Fibroblast of skin of abdomen (primary cell): ENCODE measurements at regions not wholly inside any gene's neighbourhood (a gene's known extent, or its start where the extent isn't known, plus 50 kb on each side); places are given as distances from the start of the nearest gene placed in this dataset.
A peak's percentile ranks its signal among the peaks of the same experiment; 100 is the strongest.
"Not testable (repeated sequence)": the region's sequence is repeated elsewhere in the genome, so short reads cannot be mapped to it uniquely, and the experiment has no call there.

ENCODE experiments used
- DNase-seq: peaks from one replicate; pipeline ENCODE4 v3.0.0-alpha.2; 2013

- no peak for DNase-seq
Observed at GRCh38 chr1:21385022-21385421, 54.9 kb upstream of the NBPF3 start.

DNA sequence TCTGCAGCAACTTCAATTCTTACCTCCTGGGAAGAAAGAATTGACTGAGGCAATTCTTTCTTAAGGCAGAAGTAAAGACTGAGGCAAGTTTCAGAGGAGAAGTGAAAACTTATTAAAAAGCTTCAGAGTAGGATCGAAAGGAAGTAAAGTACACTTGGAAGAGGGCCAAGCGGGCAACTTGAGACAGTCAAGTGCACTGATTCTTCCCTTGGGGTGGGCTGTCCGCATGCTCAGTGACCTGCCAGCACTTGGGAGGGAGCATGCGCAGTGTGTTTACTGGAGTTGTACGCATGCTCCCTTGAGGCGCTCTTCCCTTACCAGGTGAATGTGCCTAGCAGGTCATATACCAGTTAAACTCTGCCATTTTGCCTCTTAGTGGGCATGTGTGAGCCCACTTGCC, 55.3 kb upstream of the NBPF3 start:
- DNase-seq = no peak

DNA sequence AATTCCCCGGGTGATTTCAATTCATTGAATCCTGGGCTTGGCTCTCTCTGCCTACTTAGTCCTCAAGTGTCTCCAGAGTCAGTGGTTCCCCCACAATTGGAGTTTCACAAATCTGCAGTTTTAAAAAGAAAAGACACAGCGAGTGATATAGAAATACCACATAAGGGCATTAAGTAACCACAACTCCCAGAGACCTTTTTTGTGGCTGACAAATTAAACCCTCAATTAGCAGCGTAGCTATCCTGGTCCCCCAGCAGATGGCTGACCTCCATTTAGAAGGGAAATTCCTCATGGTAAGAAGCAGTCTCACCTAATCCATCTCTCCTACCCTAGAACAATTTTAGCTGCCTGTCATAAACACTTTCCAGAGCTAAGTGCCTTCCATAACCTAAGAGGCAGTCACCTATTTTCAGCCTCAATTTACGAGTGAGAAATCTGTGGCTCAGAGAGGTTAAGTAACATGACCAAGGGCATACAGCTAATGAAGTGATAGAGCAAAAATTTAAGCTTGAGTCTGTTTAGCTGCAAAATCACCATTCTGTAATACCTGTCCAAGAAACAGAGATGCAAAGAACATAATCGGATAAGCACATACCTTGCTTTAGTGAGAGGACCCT, 56.0 kb upstream of the NBPF3 start:
- DNase-seq = no peak

DNA sequence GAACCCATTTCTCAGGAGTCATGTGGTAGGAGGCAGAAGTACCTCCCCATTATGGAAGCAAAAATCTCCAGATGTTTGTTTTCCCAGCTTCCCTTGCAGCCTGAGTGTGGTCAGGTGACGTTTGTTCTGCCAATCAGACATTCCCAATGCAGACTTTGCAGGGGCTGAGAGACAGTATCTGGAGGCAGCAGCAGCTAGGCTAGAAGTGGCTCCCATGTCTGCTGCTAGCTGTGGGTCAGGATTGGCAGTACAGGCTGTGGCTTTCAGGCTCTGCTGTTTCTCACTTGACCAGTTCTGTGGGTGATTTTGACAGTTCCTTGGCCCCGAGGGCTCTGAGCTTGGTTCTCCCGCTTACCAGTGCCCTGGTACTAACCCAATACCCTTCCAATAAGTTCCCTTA, 58.6 kb upstream of the NBPF3 start:
- no peak for DNase-seq

DNA sequence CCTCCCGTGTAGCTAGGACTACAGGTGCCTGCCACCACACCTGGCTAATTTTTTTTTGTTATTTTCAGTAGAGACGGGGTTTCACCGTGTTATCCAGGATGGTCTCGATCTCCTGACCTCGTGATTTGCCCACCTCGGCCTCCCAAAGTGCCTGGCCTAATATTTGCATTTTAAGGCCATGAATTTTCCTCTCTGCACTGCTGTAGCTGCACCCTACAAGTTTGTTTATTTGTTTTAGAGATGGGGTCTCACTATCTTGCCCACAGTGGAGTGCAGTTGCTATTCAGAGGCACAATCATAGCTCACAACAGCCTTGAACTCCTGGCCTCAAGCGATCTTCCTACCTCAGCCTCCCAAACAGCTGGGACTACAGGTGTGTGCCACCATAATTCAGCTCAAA, 59.8 kb upstream of the NBPF3 start:
- not testable (repeated sequence) for DNase-seq

DNA sequence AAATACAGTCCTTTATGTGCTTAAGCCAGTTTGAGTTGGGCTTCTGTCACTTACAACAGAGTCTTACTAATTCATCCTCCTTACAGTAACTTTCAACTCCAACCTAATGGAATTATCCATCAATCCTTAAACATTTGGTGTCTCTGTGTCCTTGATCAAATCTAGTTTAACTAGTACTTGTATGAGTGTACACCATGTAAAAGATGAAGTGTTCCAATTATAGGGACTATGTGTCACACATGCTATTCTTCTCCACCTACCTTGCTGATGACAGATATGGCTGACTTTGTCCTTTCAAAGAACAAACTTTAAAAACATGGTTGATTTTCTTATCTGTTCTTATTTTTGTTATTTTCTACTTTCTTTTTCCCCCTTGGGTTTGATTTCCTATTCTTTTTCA, 60.4 kb upstream of the NBPF3 start:
- DNase-seq = no peak

GRCh38 chr1:21378705-21379494, 61.0 kb upstream of the NBPF3 start:
- DNase-seq = no peak

GRCh38 chr1:21372383-21372782, 67.6 kb upstream of the NBPF3 start:
- DNase-seq = no peak

DNA sequence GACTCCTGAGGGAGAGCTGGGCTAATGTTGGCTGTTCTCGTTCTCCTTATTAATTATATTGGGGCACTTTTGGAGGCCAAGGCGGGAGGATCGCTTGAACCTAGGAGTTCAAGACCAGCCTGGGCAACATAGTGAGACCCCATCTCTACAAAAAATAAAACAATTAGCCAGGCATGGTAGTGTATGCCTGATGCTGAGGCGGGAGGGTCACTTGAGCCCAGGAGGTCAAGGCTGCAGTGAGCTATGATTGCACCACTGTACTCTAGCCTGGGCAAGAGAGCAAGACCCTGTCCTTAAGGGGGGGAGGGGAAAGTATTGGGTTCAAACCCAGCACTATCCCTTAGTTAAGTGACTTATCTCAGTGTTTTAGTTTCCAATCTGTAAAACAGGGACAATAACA, 70.0 kb upstream of the NBPF3 start:
- no peak for DNase-seq

GRCh38 chr1:21368515-21369289, 71.2 kb upstream of the NBPF3 start:
- peak; percentile 67 for DNase-seq

- not testable (repeated sequence) for DNase-seq
Observed at GRCh38 chr1:21367973-21368514, 71.9 kb upstream of the NBPF3 start.

DNA sequence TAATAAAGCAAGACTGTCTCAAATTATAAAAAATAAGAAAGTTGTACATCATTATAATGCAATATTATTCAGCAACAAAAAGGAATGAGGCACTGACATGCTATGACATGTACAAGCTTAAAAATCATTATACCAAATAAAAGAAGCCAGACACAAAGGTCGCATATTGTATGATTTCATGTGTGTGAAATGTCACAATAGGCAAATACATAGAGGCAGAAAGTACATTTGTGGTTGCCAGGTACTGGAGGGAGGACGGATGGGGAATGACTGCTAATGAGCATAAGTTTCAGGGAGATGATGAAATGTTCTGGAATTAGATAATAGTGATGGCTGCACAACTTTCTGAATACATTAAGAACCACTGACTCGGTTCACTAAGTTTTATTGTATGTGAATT, 73.6 kb upstream of the NBPF3 start:
- DNase-seq = no peak

DNA sequence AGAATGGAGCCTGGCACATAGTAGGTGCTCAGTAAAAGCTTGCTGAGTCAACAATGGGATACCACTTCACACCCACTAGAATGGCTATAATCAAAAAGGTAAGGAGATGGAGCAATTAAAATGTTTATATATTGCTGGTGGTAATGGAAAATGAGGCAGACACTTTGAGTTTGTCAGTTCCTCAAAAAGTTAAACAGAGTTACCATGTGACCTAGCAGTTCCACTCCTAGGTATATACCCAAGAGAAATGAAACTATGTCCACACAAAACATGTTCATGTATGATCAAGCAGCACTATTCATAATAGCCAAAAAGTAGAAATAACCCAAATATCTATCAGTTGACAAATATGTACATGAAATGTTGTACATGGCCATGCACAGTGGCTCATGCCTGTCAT, 74.8 kb upstream of the ECE1 start:
- no peak for DNase-seq

- DNase-seq = no peak
Observed at GRCh38 chr1:21362096-21362495, 71.8 kb upstream of the ECE1 start.

DNA sequence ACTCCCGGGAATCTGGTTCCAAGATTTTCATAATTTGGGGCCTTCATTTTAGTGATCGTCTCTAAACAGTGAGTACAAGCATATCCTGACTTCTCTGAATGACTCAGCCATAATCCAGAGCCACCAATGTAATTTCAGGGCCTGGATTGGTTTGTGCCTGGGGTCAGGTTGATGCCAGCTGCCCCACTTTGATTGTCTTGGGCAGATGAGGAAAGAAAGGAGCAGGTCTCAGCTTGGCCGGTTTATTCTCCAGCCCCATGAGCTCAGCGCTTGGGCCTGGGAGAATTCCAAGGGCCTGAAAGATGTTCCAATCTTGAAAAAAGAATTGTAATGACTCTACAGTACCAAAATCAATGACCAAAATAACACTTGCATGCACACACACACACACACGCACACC, 71.2 kb upstream of the ECE1 start:
- no peak for DNase-seq

- DNase-seq = no peak
Observed at GRCh38 chr1:21357161-21357560, 66.9 kb upstream of the ECE1 start.

DNA sequence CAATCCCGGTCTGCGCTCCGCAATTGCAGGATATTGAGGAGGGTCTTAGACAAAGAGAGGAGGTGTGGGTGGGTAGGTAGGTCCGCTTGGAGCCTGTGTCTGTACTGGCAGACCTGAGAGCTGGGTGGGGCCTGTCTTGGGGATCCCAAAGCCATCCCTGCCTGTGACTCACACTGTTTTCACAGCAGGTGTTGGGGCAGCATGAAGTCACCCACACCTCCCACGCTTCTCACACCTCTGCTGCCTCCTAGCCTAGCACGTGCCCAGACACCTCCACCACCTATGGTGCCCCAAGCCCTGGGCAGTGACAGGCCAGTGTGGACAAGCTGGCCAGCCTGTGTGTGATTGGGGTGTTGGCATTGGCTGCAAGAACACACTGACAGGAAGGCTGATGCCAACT, 65.7 kb upstream of the ECE1 start:
- no peak for DNase-seq

GRCh38 chr1:21352586-21352985, 62.3 kb upstream of the ECE1 start:
- DNase-seq = no peak

DNA sequence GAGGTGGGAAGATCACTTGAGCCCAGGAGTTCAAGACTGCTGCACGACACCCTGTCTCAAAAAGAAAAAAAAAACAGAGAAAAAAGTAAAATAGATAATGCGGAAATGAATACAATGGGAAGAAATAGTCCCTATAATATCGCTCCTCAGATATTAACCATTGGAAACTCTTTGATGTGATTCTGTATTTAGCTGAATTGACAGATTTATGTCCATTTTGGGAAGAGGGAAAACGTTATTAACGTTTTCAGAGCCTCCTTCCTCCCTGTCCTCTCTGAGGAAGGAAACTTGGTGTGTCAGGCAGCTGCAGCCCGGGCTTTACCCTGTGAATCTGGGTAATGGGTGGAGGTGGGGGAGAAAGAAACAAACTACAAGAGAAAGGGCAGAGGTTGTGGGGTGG, 61.6 kb upstream of the ECE1 start:
- DNase-seq = no peak

GRCh38 chr1:21350202-21350885, 60.1 kb upstream of the ECE1 start:
- no peak for DNase-seq

GRCh38 chr1:21349693-21350092, 59.4 kb upstream of the ECE1 start:
- no peak for DNase-seq

DNA sequence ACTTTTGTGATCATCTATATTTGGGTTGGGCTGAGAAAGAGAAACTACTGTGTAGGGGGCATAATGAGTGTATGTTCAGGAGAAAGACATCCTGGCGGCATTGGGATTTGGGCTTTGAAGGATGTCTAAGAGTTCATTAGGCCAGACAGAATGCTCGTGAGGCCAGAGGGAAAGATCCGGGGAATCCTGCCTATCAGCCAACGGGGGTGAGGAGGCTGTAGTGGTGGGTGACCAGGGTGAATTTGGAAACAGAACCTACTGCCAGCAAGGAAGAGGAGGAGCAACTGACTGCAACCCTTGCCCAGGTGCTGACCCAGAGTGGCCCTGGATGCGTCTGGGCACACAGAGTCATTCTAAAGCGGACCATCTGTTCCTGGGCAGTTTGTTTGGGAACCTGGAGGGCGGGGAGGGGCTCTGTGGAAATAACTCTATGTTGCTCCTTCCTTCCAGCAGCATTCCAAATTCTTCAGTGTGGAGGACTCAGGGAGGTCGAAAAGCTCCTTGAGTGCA, 56.9 kb upstream of the ECE1 start:
- no peak for DNase-seq
